Neural progenitor cell (in vitro differentiated cells): ENCODE measurements at regions not wholly inside any gene's neighbourhood (a gene's known extent, or its start where the extent isn't known, plus 50 kb on each side); places are given as distances from the start of the nearest gene placed in this dataset.
"Not testable (repeated sequence)": the region's sequence is repeated elsewhere in the genome, so short reads cannot be mapped to it uniquely, and the experiment has no call there.

Source experiments
- DNase-seq: peaks from one replicate; pipeline ENCODE4 v3.0.0-alpha.2; 2016; ENCODE audit warnings: low spot score
- H2AFZ ChIP-seq: fragments of 200-600 bp; sonication (generic); replicated peaks from 2 replicates; pipeline ENCODE4 v1.6.1; 2016; ENCODE audit warnings: antibody characterized with exemption
- H3F3A ChIP-seq: fragments of 200-600 bp; sonication (generic); 2 replicates; pipeline ENCODE4 v1.6.1; 2016; ENCODE audit warnings: antibody characterized with exemption, low read depth
- H3K27ac ChIP-seq: fragments of 200-600 bp; sonication (generic); 2 replicates; pipeline ENCODE4 v1.5.1; 2016; ENCODE audit warnings: mild to moderate bottlenecking
- H3K27me3 ChIP-seq: fragments of 200-600 bp; sonication (generic); 2 replicates; pipeline ENCODE4 v1.6.1; 2016; ENCODE audit warnings: mild to moderate bottlenecking, moderate library complexity
- H3K36me3 ChIP-seq: fragments of 200-600 bp; sonication (generic); 2 replicates; pipeline ENCODE4 v1.5.1; 2016
- H3K4me1 ChIP-seq: fragments of 200-600 bp; sonication (generic); 2 replicates; pipeline ENCODE4 v1.6.1; 2016; ENCODE audit warnings: mixed run types
- H3K4me2 ChIP-seq: fragments of 200-600 bp; sonication (generic); 2 replicates; pipeline ENCODE4 v1.6.1; 2016
- H3K4me3 ChIP-seq: fragments of 200-600 bp; sonication (generic); 2 replicates; pipeline ENCODE4 v1.5.1; 2016
- H3K79me2 ChIP-seq: fragments of 200-600 bp; sonication (generic); 2 replicates; pipeline ENCODE4 v1.6.1; 2016; ENCODE audit warnings: low read depth
- H3K9ac ChIP-seq: fragments of 200-600 bp; sonication (generic); 2 replicates; pipeline ENCODE4 v1.6.1; 2016
- H3K9me3 ChIP-seq: fragments of 200-600 bp; sonication (generic); 2 replicates; pipeline ENCODE4 v1.5.1; 2016; ENCODE audit warnings: low read depth
- H4K20me1 ChIP-seq: fragments of 200-600 bp; sonication (generic); 2 replicates; pipeline ENCODE4 v1.6.1; 2016; ENCODE audit warnings: low read depth
- H3K27ac Mint-ChIP-seq: 3 replicates; pipeline ENCODE4 v1.8.0; 2021; ENCODE audit warnings: mixed read lengths
- H3K27me3 Mint-ChIP-seq: 2 replicates; pipeline ENCODE4 v1.8.0; 2022; ENCODE audit warnings: low read depth, mild to moderate bottlenecking, inconsistent platforms, moderate library complexity, mixed read lengths; ENCODE audit not compliant: insufficient read depth
- H3K36me3 Mint-ChIP-seq: 3 replicates; pipeline ENCODE4 v1.8.0; 2021; ENCODE audit warnings: mixed read lengths
- H3K4me1 Mint-ChIP-seq: 3 replicates; pipeline ENCODE4 v1.8.0; 2021; ENCODE audit warnings: mixed read lengths
- H3K4me3 Mint-ChIP-seq: 3 replicates; pipeline ENCODE4 v1.8.0; 2021; ENCODE audit warnings: mild to moderate bottlenecking, moderate library complexity, mixed read lengths
- H3K9me3 Mint-ChIP-seq: 3 replicates; pipeline ENCODE4 v1.8.0; 2020; ENCODE audit warnings: mixed read lengths
- TF ChIP-seq, protein P1 (sequence below): fragments of 200-600 bp; sonication (generic); IDR thresholded peaks from 2 replicates; pipeline ENCODE4 v1.5.1; 2017; ENCODE audit warnings: antibody characterized with exemption, mild to moderate bottlenecking

DNA sequence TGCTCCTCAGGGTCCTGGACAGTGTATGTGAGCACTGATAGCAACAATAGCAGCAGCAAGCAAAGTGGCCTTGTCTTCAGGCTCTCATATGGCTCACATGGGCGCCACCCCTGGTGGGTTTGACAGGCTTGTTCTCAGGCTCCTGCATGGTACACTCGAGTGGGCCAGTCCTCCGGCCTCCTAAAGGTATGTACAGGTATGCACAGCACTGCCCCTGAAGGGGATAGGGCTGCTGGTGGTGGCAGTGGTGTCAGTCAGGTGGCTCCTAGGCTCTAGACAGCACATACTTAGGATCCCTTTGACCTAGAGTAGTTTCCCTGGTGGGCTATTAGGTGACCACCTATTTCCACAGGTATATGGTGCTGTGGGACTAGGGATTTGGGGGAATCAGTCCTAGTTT, 79.8 kb downstream of the LGALS9B start:
- not testable (repeated sequence) for H3K27ac ChIP-seq, H3K27me3 Mint-ChIP-seq, H3K9me3 ChIP-seq, H4K20me1 ChIP-seq, H3K4me1 ChIP-seq, H3K27ac Mint-ChIP-seq, DNase-seq, H3K4me1 Mint-ChIP-seq, H3K9ac ChIP-seq, H3K9me3 Mint-ChIP-seq, H3K36me3 ChIP-seq, H3K27me3 ChIP-seq, H3K79me2 ChIP-seq, H2AFZ ChIP-seq, H3K36me3 Mint-ChIP-seq, H3K4me3 Mint-ChIP-seq, H3K4me3 ChIP-seq, H3K4me2 ChIP-seq, H3F3A ChIP-seq

DNA sequence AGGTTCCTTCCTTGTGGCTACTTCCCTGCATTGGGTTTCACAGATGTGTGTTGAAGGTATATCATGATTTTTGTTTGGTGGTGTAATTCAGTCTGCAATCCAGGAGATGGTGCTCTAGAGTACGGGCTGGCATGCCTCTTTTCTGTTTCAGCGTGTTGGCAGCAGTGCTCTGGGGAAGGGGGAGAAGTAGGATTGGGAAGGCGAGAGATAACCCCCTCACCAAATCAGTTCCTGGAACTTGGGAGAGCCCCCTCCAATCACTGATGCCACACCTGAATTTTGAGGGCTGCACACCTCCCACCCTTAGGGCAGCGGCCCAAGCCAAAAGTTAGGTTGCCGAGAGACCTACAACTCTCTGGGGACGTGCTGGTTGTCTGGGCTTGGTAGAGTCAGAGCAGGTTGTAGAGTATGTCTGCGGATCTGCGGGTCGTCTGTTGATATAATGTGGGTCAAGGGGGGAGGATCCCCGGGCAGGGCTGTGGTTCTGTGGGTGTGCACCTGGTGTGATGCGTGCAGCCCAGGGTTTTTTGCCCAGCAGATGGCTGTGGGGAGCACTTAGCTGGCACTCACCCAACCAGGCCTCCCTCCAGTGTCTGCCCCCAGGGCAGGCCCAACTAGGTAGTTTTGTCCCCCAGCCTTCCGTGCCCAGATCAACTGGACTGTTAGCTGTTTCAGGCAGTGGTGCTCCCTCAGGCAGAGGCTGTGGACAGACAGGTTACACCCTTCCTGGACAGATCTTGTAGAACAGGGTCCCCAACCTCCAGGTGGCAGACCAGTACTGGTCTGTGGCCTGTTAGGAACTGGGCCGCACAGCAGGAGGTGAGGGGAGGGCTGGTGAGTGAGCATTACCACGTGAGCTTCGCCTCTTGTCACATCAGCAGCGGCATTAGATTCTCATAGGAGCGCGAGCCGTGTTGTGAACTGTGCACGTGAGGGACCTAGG, 85.7 kb downstream of the LGALS9B start:
- not testable (repeated sequence) for H3K36me3 ChIP-seq, H3K27ac Mint-ChIP-seq, H3K4me3 Mint-ChIP-seq, H3K27ac ChIP-seq, H3K4me3 ChIP-seq, H3K4me2 ChIP-seq, H3F3A ChIP-seq, H3K9me3 Mint-ChIP-seq, H3K9ac ChIP-seq, H3K27me3 Mint-ChIP-seq, H3K9me3 ChIP-seq, H3K4me1 Mint-ChIP-seq, H3K4me1 ChIP-seq, H3K79me2 ChIP-seq, H4K20me1 ChIP-seq, H3K27me3 ChIP-seq, H2AFZ ChIP-seq, H3K36me3 Mint-ChIP-seq
- DNase-seq: peak; percentile 52
- TF ChIP-seq, protein P1, sequence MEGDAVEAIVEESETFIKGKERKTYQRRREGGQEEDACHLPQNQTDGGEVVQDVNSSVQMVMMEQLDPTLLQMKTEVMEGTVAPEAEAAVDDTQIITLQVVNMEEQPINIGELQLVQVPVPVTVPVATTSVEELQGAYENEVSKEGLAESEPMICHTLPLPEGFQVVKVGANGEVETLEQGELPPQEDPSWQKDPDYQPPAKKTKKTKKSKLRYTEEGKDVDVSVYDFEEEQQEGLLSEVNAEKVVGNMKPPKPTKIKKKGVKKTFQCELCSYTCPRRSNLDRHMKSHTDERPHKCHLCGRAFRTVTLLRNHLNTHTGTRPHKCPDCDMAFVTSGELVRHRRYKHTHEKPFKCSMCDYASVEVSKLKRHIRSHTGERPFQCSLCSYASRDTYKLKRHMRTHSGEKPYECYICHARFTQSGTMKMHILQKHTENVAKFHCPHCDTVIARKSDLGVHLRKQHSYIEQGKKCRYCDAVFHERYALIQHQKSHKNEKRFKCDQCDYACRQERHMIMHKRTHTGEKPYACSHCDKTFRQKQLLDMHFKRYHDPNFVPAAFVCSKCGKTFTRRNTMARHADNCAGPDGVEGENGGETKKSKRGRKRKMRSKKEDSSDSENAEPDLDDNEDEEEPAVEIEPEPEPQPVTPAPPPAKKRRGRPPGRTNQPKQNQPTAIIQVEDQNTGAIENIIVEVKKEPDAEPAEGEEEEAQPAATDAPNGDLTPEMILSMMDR: peak; percentile 69

DNA sequence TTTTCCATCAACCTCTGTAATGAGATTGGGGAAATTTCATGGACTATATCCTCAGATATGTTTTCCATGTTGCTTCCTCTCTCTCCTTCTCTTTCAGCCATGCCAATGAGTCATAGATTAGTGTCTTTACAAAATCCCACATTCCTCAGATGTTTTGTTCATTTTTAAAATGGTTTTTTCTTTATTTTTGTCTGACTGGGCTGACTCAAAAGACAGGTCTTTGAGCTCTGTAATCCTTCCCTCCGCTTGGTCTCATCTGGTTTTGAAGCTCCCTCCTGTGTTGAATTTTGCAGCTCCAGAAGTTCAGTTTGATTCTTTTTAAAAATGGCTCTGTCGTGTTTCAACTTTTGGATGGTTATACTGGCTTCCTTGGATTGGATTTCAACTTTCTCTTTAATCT, 86.7 kb downstream of the LGALS9B start:
- H3K4me1 ChIP-seq, H3K36me3 Mint-ChIP-seq, H3K27me3 ChIP-seq, H3K4me3 Mint-ChIP-seq, H3K27ac Mint-ChIP-seq, H3K27ac ChIP-seq, H4K20me1 ChIP-seq, DNase-seq, H3K4me1 Mint-ChIP-seq, H3K4me3 ChIP-seq, H3F3A ChIP-seq, H3K36me3 ChIP-seq, H3K9me3 ChIP-seq, H2AFZ ChIP-seq, H3K9me3 Mint-ChIP-seq, H3K27me3 Mint-ChIP-seq, H3K4me2 ChIP-seq, H3K9ac ChIP-seq, H3K79me2 ChIP-seq: not testable (repeated sequence)

DNA sequence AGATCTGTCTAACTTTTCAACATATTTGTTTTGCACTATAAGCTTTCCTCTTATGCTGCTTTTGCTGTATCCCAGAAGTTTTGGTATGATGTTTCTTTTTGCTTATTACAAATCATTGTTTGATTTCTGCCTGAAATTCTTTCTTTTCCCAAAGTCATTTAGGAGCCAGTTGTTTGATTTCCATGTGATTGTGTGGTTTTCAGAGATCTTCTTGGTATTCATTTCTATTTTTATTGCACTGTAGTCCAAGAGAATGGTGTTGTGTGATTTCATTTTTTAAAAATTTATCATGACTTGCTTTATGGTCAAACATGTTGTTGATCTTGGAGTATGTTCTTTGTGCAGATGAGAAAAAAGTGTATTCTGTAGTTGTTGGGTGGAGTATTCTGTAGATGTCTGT, 88.1 kb downstream of the LGALS9B start:
- not testable (repeated sequence) for H3K27ac ChIP-seq, H3K9me3 ChIP-seq, H3K4me2 ChIP-seq, H3K27me3 ChIP-seq, H3K36me3 Mint-ChIP-seq, H3K4me1 Mint-ChIP-seq, H3K36me3 ChIP-seq, H3K9me3 Mint-ChIP-seq, H3K4me3 Mint-ChIP-seq, DNase-seq, H3K79me2 ChIP-seq, H2AFZ ChIP-seq, H3K27ac Mint-ChIP-seq, H4K20me1 ChIP-seq, H3K27me3 Mint-ChIP-seq, H3F3A ChIP-seq, H3K9ac ChIP-seq, H3K4me3 ChIP-seq, H3K4me1 ChIP-seq

DNA sequence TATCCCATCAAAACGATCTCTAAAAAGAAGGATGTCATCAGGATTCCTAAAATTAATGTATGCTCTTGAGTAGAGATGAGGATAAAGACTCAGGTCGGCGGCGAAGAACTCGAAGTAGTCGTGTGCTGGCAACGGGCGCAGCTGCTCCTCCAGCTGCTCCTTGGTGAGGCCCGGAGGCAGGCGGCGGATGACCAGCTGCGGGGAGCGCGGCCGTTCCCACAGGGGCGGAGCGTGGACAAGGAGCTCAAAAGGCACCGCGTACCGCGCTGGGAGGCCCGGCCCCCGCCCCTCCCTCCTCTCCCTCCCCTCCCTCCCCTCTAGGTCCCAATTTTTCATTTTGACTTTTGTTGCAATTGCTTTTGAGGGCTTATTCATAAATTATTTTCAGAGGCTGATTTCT, 90.7 kb downstream of the LGALS9B start:
- H3K4me2 ChIP-seq, H3K9ac ChIP-seq, H3K36me3 ChIP-seq, H3K27ac Mint-ChIP-seq, H3K4me3 ChIP-seq, H3K4me3 Mint-ChIP-seq, H3K4me1 ChIP-seq, H3K27me3 ChIP-seq, H2AFZ ChIP-seq, H3F3A ChIP-seq, H3K79me2 ChIP-seq, H3K9me3 ChIP-seq, H3K4me1 Mint-ChIP-seq, H3K9me3 Mint-ChIP-seq, H3K36me3 Mint-ChIP-seq, H4K20me1 ChIP-seq, H3K27ac ChIP-seq, H3K27me3 Mint-ChIP-seq: not testable (repeated sequence)
- peak; percentile 21 for DNase-seq

DNA sequence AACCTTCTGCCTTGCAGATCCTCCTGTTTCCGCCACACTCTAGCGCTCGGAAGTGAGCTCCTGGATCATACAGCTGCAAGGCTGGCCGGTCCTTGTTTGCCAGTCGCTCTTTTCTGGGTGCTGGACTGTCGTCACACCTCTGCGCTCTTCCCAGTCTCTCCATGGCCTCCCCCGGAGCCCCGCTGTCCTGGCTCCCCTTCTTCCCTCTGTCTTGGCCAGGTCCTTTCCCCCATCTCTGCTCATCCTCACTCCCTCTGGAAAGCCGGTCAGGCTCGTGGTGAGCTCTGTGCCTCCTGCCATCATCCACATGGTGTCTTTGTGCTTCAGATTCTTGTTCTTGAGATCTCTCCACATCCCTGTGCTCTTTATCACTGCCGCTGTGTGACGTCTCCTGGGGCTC, 91.6 kb downstream of the LGALS9B start:
- not testable (repeated sequence) for H3K36me3 Mint-ChIP-seq, H4K20me1 ChIP-seq, H3K4me3 ChIP-seq, H3K4me1 ChIP-seq, H3F3A ChIP-seq, H3K4me3 Mint-ChIP-seq, H3K4me1 Mint-ChIP-seq, H3K27ac Mint-ChIP-seq, H2AFZ ChIP-seq, H3K9me3 Mint-ChIP-seq, H3K79me2 ChIP-seq, H3K9me3 ChIP-seq, H3K4me2 ChIP-seq, H3K27me3 ChIP-seq, H3K36me3 ChIP-seq, H3K27me3 Mint-ChIP-seq, H3K27ac ChIP-seq, DNase-seq, H3K9ac ChIP-seq
